ENCODE measurements at regions not wholly inside any gene's neighbourhood (a gene's known extent, or its start where the extent isn't known, plus 50 kb on each side); places are given as distances from the start of the nearest gene placed in this dataset.
A peak's percentile ranks its signal among the peaks of the same experiment; 100 is the strongest.
"Not testable (repeated sequence)": the region's sequence is repeated elsewhere in the genome, so short reads cannot be mapped to it uniquely, and the experiment has no call there.

GRCh38 chr9:94033383-94033782 is 50.9 kb upstream of the PTPDC1 start:
- DNase-seq: no peak

GRCh38 chr9:94031946-94032345 is 52.3 kb upstream of the PTPDC1 start:
- DNase-seq: no peak

GRCh38 chr9:94031380-94031779 is 52.9 kb upstream of the PTPDC1 start:
- DNase-seq: no peak

GRCh38 chr9:94030318-94031179 is 53.7 kb upstream of the PTPDC1 start:
- DNase-seq: peak; percentile 90

GRCh38 chr9:94029932-94030317 is 54.3 kb upstream of the PTPDC1 start:
- DNase-seq: peak; percentile 15

- no peak for DNase-seq
Observed at GRCh38 chr9:94026816-94027215, 57.4 kb upstream of the PTPDC1 start.

GRCh38 chr9:94022476-94022875 is 61.8 kb upstream of the PTPDC1 start:
- not testable (repeated sequence) for DNase-seq

- DNase-seq: not testable (repeated sequence)
Observed at GRCh38 chr9:94020836-94021235, 63.4 kb upstream of the PTPDC1 start.

GRCh38 chr9:94018628-94019027 is 63.5 kb upstream of the BARX1 start:
- DNase-seq: peak; percentile 18

- peak; percentile 8 for DNase-seq
Observed at GRCh38 chr9:94017939-94018531, 62.9 kb upstream of the BARX1 start.

GRCh38 chr9:94016744-94017143 is 61.6 kb upstream of the BARX1 start:
- no peak for DNase-seq

- no peak for DNase-seq
Observed at GRCh38 chr9:94014920-94015319, 59.8 kb upstream of the BARX1 start.

GRCh38 chr9:94014066-94014654 is 59.0 kb upstream of the BARX1 start:
- no peak for DNase-seq

GRCh38 chr9:94010980-94011533 is 55.9 kb upstream of the BARX1 start:
- no peak for DNase-seq

- no peak for DNase-seq
Observed at GRCh38 chr9:94005272-94005901, 50.2 kb upstream of the BARX1 start.
